C1 segment of cervical spinal cord (tissue), 14 donors: ENCODE measurements at regions not wholly inside any gene's neighbourhood (a gene's known extent, or its start where the extent isn't known, plus 50 kb on each side); places are given as distances from the start of the nearest gene placed in this dataset.
"Not testable (repeated sequence)": the region's sequence is repeated elsewhere in the genome, so short reads cannot be mapped to it uniquely, and the experiment has no call there.

ENCODE experiments used
- DNase-seq, 14 donors: peaks; one replicate each; lab custom pipeline; 2025; lab: John Stamatoyannopoulos, UW

- DNase-seq: no peak
These were observed 113.9 kb upstream of the EOLA2 start for GRCh38 chrX:150052226-150052625.

- DNase-seq: no peak
These were observed 120.4 kb upstream of the EOLA2 start for GRCh38 chrX:150058728-150059127.

- DNase-seq: no peak
These were observed 122.1 kb upstream of the EOLA2 start for GRCh38 chrX:150060406-150060805.

GRCh38 chrX:150062292-150063137 lies 124.2 kb upstream of the EOLA2 start:
- DNase-seq: no peak

- no peak for DNase-seq
These were observed 124.8 kb upstream of the EOLA2 start for GRCh38 chrX:150063138-150063518.

GRCh38 chrX:150063674-150064073 lies 125.4 kb upstream of the EOLA2 start:
- DNase-seq: no peak

- no peak for DNase-seq
These were observed 135.9 kb upstream of the EOLA2 start for GRCh38 chrX:150074175-150074574.

GRCh38 chrX:150080497-150080896 lies 142.2 kb upstream of the EOLA2 start:
- DNase-seq: no peak

GRCh38 chrX:150081076-150081475 lies 142.8 kb upstream of the EOLA2 start:
- no peak for DNase-seq

- no peak for DNase-seq
These were observed 146.4 kb upstream of the EOLA2 start for GRCh38 chrX:150084496-150085229.

GRCh38 chrX:150085881-150086280 lies 147.6 kb upstream of the EOLA2 start:
- DNase-seq: no peak

GRCh38 chrX:150086371-150086770 lies 148.1 kb upstream of the EOLA2 start:
- DNase-seq: no peak

- no peak for DNase-seq
These were observed 149.3 kb upstream of the EOLA2 start for GRCh38 chrX:150087612-150088011.

GRCh38 chrX:150088042-150088441 lies 149.8 kb upstream of the EOLA2 start:
- no peak for DNase-seq

GRCh38 chrX:150088766-150089518 lies 150.7 kb upstream of the EOLA2 start:
- no peak for DNase-seq

- DNase-seq: not testable (repeated sequence)
These were observed 153.0 kb upstream of the EOLA2 start for GRCh38 chrX:150091300-150091699.

GRCh38 chrX:150092549-150092948 lies 154.3 kb upstream of the EOLA2 start:
- DNase-seq: no peak

GRCh38 chrX:150094375-150094774 lies 156.1 kb upstream of the EOLA2 start:
- no peak for DNase-seq

GRCh38 chrX:150094996-150095395 lies 156.7 kb upstream of the EOLA2 start:
- no peak for DNase-seq

- no peak for DNase-seq
These were observed 161.0 kb upstream of the EOLA2 start for GRCh38 chrX:150099316-150099715.

- DNase-seq: no peak
These were observed 162.0 kb upstream of the EOLA2 start for GRCh38 chrX:150100261-150100660.

GRCh38 chrX:150118476-150118875 lies 180.2 kb upstream of the EOLA2 start:
- no peak for DNase-seq
